ENCODE measurements at regions not wholly inside any gene's neighbourhood (a gene's known extent, or its start where the extent isn't known, plus 50 kb on each side); places are given as distances from the start of the nearest gene placed in this dataset.

DNA sequence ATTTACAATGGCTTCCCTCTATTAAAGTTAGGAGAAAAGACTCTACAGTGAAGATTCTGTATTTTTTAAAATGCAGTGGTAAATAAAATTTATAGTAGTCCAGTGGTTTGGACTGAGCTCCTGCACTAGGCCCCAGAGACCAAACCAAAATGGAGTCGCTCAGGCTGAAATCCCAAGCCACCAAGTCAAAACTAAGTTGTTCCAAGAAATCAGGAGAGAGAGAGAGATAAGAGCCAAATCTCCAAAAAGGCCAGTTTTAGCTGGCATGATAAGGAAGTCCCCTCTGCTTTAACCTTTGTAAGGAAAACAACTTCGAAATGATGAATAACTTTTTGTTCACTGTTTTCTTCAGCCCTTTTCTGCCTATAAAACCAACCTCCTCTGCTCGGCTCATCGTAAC is 265.9 kb upstream of the KLF14 start:
- H3K4me3 ChIP-seq (ENCODE audit: low read depth, low read length), result no peak overlapping the region
- TF ChIP-seq, protein P1, sequence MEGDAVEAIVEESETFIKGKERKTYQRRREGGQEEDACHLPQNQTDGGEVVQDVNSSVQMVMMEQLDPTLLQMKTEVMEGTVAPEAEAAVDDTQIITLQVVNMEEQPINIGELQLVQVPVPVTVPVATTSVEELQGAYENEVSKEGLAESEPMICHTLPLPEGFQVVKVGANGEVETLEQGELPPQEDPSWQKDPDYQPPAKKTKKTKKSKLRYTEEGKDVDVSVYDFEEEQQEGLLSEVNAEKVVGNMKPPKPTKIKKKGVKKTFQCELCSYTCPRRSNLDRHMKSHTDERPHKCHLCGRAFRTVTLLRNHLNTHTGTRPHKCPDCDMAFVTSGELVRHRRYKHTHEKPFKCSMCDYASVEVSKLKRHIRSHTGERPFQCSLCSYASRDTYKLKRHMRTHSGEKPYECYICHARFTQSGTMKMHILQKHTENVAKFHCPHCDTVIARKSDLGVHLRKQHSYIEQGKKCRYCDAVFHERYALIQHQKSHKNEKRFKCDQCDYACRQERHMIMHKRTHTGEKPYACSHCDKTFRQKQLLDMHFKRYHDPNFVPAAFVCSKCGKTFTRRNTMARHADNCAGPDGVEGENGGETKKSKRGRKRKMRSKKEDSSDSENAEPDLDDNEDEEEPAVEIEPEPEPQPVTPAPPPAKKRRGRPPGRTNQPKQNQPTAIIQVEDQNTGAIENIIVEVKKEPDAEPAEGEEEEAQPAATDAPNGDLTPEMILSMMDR (IDR thresholded peaks at IDR 0.05; ENCODE audit: borderline replicate concordance, insufficient read depth, low read depth, low read length), result no peak

DNA sequence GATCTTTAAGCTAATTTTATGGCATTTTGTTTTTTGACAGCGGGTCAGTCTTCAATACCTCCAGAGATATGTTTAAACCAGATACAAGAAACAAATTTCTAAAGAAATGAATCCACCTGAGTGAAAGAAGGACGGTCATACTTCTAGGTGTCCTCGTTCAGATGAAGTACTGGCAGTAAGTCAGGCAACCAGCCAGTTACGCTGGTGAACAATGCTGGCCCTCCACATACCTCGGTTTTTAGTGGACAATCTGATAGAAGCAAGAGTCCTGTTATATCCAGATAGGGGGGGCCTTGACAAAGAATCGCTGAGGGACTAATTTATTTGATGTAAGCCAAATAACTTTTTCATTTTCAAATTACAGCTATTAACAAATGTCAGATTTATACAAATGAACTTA is 266.4 kb upstream of the KLF14 start:
- no peak overlapping the region for H3K4me3 ChIP-seq (ENCODE audit: low read depth, low read length)
- TF ChIP-seq, protein P1 (IDR thresholded peaks at IDR 0.05; ENCODE audit: borderline replicate concordance, insufficient read depth, low read depth, low read length), result no peak

DNA sequence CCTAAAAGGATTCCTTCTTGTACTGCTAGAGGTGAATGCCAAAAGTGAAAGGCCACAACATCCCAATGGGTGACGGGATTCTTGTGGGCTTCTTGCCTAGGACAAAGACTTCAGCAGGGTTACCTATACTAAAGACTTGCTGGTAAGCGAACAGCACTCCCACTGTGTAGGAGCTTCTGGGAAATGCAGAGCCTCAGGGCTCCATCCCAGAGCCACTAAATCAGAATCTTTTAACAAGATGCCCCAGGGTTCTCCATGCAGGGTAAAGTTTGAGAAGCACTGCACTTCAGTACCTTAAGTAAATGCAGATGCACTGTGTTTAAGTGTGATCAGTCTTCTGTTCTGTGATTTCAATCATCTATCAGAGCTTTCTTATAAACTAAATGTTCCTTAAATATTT is 266.9 kb upstream of the KLF14 start:
- TF ChIP-seq, protein P1 (IDR thresholded peaks at IDR 0.05; ENCODE audit: borderline replicate concordance, insufficient read depth, low read depth, low read length), result no peak
- H3K4me3 ChIP-seq (ENCODE audit: low read depth, low read length), result no peak overlapping the region

DNA sequence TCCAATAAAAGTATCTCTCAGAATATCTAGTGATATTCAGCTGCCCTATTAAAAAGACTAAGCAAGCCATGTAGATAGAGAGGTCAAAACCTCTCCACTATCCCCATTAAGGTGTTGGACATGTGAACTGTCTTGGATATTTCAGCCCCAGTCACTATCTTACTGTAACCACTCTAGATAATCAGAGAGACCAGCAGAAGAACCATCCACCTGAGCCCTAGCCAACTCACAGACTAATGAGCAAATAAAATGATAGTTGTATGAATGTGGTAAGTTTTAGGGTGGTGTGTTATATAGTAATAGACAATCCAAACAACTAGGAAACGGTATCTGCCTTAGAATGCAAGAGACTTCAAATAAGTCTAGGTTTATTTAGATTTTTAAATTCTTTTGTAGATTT is 268.6 kb upstream of the KLF14 start:
- TF ChIP-seq, protein P1 (IDR thresholded peaks at IDR 0.05; ENCODE audit: borderline replicate concordance, insufficient read depth, low read depth, low read length), result no peak
- H3K4me3 ChIP-seq (ENCODE audit: low read depth, low read length), result no peak overlapping the region

DNA sequence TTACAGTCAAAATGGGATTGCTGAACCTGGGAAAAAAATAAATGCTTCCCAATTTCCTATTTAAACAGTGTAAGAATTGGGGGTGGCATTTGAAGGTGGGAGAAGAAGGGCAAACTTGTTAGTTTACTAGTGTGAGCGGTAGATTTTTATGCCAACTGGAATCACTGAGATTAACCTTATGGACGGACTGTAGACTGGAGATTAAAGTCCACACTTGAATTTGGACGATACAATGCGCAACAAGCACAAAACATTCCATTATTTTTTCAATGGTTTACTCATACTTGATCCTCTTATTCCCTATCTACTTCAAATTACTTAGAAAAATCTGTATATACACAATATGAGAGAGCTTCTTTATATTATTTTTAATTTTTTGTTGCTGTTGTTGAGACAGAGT is 269.6 kb upstream of the KLF14 start:
- TF ChIP-seq, protein P1 (IDR thresholded peaks at IDR 0.05; ENCODE audit: borderline replicate concordance, insufficient read depth, low read depth, low read length), result no peak
- H3K4me3 ChIP-seq (ENCODE audit: low read depth, low read length), result no peak overlapping the region

DNA sequence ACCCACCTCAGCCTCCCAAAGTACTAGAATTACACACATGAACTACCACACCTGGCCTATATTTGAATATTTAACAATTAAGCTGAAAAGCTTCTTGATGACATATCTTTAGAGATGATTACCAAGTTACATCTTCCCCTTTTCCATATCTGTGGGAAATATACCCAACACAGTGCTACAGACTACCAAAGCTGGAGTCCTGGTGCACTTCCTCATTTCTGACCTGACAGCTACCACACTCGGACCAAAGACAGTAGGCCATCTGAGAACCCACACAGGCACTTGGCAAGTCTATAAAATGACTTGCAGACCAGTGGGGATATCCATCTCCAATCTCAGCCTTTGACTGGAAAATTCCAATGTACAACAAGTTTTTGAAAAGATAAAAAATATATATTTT is 270.4 kb upstream of the KLF14 start:
- TF ChIP-seq, protein P1 (IDR thresholded peaks at IDR 0.05; ENCODE audit: borderline replicate concordance, insufficient read depth, low read depth, low read length), result no peak

DNA sequence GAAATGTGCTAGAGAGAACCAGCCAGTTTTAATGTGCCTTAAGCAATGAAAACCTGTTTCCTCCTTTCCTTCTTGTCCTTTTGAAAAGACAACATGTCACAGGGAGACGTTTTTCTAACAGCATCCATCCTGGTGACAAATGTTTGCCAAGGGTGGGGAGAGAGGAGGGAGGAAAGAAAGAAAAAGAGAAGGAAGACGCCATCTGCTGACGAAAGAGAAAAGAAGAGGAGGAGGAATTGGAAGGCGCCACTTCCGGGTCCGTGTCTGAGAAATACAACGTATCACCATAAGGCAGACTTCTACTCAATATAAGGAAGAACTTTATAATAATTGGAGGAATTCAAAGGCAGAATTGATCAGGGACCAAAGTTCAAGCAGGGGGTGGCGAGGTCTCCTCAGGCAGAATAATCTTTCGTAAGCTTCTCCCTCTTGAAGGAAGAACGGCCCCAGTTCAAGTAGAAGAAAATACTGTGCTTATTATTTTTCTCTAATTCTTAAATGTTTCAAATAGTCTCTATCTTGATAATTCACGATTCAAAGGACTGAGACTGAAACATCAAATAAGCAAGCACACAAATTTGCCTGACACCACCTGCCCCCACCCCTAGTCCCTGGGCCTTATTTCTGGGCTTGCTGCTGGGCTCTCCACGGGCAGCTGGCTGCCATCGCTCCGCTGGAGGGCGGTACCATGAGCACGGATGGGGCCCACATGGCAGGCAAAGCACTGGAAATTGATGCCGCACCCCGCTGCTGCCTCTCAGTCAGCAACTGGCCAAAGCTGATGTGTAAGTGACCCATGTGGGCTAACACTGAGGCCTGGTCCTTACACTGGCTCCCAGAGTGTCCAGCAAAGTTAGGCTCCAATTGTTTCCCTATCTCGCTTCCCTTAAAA is 273.7 kb upstream of the KLF14 start:
- TF ChIP-seq, protein P1 (IDR thresholded peaks at IDR 0.05; ENCODE audit: borderline replicate concordance, insufficient read depth, low read depth, low read length), result peak; percentile 43; the same call in 1 of the 2 replicates
- no peak overlapping the region for H3K4me3 ChIP-seq (ENCODE audit: low read depth, low read length)

More for the DNA sequence above, 270.4 kb upstream of the KLF14 start:
- H3K4me3 ChIP-seq (ENCODE audit: low read depth, low read length), result no peak overlapping the region
